ENCODE measurements at regions not wholly inside any gene's neighbourhood (a gene's known extent, or its start where the extent isn't known, plus 50 kb on each side); places are given as distances from the start of the nearest gene placed in this dataset.
"Not testable (repeated sequence)": the region's sequence is repeated elsewhere in the genome, so short reads cannot be mapped to it uniquely, and the experiment has no call there.

- H3K27ac ChIP-seq, result no peak overlapping the region
- DNase-seq (ENCODE audit: low spot score), result no peak
- CTCF ChIA-PET, result interaction anchor here (0.6 kb wide), 1 partner anchor 735 kb away, joined by 3 read pairs; no protein-coding TSS in a partner anchor
- POLR2A ChIA-PET (ENCODE audit: low non-redundant PET), result no interaction called here
- no peak for TF ChIP-seq CTCF (conservative IDR thresholded peaks at IDR 0.05; ENCODE audit: low read depth)
Observed at GRCh38 chr11:47928426-47928825, 51.9 kb upstream of the PTPRJ start.

DNA sequence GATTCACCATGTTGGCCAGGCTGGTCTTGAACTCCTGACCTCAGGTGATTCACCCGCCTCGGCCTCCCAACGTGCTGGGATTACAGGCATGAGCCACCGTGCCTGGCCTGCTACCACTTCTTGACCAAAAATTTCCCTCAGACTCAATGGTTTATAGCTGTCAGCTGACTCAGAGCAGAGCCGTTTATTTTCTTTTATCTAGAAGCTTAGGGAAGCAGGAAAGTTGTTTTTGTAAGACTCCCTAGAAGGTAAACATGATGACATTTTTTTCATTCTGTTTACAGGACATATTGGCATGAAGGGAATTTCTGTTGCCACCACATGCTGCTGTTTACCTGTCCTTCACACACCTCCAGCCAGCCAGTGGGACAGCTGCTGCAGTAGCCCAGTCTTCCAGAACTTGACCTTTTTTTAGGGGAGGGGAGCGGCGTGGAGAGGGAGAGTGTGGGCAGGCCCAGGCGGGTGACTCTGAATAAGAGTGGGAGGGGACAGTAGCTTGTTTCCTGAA lies 56.1 kb upstream of the PTPRJ start:
- ChIA-PET CTCF (interaction anchor here (0.7 to 1.5 kb wide), 2 partner anchors 10 to 185 kb away, joined by 3 to 5 read pairs; no protein-coding TSS in a partner anchor), POLR2A (ENCODE audit: low non-redundant PET) (interaction anchor here (0.6 kb wide), 1 partner anchor 60 kb away, joined by 3 read pairs; no protein-coding TSS in a partner anchor)
- no peak for TF ChIP-seq CTCF (conservative IDR thresholded peaks at IDR 0.05; ENCODE audit: low read depth)
- H3K27ac ChIP-seq, result peak overlapping the region; percentile 26
- peak; percentile 21 for DNase-seq (ENCODE audit: low spot score)

DNA sequence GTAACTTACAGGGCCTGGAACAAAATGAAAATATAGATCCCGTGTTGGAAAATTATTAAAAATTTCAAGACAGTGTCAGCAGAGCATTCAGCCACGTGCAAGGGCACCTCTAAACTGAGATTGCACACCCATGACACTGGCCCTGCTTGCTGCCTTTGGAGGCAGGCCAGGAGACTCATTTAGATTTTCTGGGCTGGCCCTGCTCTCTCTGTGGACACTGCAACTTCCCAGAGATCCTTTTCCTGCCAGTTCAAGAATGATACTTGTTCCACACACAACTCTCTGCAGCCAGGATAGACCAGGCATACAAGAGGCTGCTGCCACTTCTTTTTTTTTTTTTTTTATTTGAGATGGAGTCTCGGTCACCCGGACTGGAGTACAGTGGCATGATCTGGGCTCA lies 56.7 kb upstream of the PTPRJ start:
- DNase-seq (ENCODE audit: low spot score), result no peak
- CTCF ChIA-PET, result interaction anchor here (0.6 to 1.5 kb wide), 3 partner anchors 9 to 185 kb away, joined by 3 to 5 read pairs (median 4); no protein-coding TSS in a partner anchor
- POLR2A ChIA-PET (ENCODE audit: low non-redundant PET), result no interaction called here
- peak overlapping the region; percentile 26 for H3K27ac ChIP-seq
- no peak for TF ChIP-seq CTCF (conservative IDR thresholded peaks at IDR 0.05; ENCODE audit: low read depth)

DNA sequence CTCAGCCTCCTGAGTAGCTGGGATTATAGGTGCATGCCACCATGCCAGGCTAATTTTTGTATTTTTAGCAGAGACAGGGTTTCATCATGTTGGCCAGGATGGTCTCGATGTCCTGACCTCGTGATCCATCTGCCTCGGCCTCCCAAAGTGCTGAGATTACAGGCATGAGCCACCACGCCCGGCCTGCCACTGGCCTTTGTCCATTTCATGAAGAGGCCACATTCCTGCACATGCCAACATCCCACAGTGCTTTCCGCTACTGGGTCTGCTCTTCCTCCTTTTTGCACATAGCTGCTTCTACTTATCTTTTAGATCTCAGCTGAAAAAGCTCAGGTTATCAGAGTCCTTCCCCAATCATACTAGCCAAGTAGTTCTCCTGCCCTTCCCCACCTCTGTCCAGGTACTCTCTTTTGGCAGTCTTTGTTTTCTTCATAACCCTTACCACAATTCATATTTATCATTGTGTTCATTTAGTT lies 59.2 kb upstream of the PTPRJ start:
- DNase-seq (ENCODE audit: low spot score); POLR2A ChIA-PET (ENCODE audit: low non-redundant PET); CTCF ChIA-PET; H3K27ac ChIP-seq: not testable (repeated sequence)

GRCh38 chr11:47918882-47919495 lies 61.4 kb upstream of the PTPRJ start:
- no peak for TF ChIP-seq CTCF (conservative IDR thresholded peaks at IDR 0.05; ENCODE audit: low read depth)
- peak; percentile 31 for DNase-seq (ENCODE audit: low spot score)
- H3K27ac ChIP-seq, result peak overlapping the region; percentile 15; the same call in 1 of the 2 replicates
- CTCF ChIA-PET, result interaction anchor here (0.7 kb wide), 1 partner anchor 11 kb away, joined by 3 read pairs; no protein-coding TSS in a partner anchor
- POLR2A ChIA-PET (ENCODE audit: low non-redundant PET), result no interaction called here

DNA sequence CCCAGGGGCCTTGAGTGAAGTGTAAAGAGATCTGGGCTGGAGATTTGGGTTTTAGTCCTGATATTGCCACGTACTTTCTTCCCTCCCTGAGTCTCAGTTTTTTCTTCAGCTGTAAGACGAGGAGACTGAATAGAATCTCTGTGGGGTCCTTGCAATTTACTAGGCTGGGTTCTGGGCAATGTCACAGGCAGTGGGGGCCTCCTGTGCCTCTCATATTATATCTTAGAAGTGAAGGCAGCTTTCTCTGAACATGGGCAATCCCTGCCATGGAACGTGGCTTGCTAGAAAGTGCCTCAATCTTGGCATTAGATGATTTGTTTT lies 62.0 kb upstream of the PTPRJ start:
- ChIA-PET CTCF (interaction anchor here (0.7 kb wide), 2 partner anchors 12 to 1284 kb away, joined by 3 read pairs; no protein-coding TSS in a partner anchor), POLR2A (ENCODE audit: low non-redundant PET) (no interaction called here)
- no peak for DNase-seq (ENCODE audit: low spot score)
- peak overlapping the region; percentile 60 for H3K27ac ChIP-seq
- no peak for TF ChIP-seq CTCF (conservative IDR thresholded peaks at IDR 0.05; ENCODE audit: low read depth)
